ENCODE measurements at regions not wholly inside any gene's neighbourhood (a gene's known extent, or its start where the extent isn't known, plus 50 kb on each side); places are given as distances from the start of the nearest gene placed in this dataset.

GRCh38 chr13:111646456-111646855, 326.0 kb downstream of the TEX29 start:
- Histone ChIP-seq H3K27ac (no peak overlapping the region), H3K27me3 (ENCODE audit: control insufficient read depth, insufficient read depth, low read length) (no peaks in the 10 kb centered on the region), H3K9ac (no peak overlapping the region), H3K4me2 (ENCODE audit: low read length) (no peak overlapping the region), H3K4me3 (ENCODE audit: low read depth, low read length) (no peak overlapping the region), H3K4me1 (no peaks in the 10 kb centered on the region), H3K9me3 (ENCODE audit: control insufficient read depth, low read length) (no peaks in the 10 kb centered on the region), H3K79me2 (no peaks in the 10 kb centered on the region), H2AFZ (no peak overlapping the region), H3K36me3 (ENCODE audit: control insufficient read depth, insufficient read depth, low read length) (no peaks in the 10 kb centered on the region)
- TF ChIP-seq CTCF (IDR thresholded peaks at IDR 0.05): no peak

- Histone ChIP-seq H3K27me3 (ENCODE audit: control insufficient read depth, insufficient read depth, low read length) (no peaks in the 10 kb centered on the region), H3K27ac (no peak overlapping the region), H3K4me3 (ENCODE audit: low read depth, low read length) (no peak overlapping the region), H3K4me1 (no peaks in the 10 kb centered on the region), H3K4me2 (ENCODE audit: low read length) (no peak overlapping the region), H3K9ac (no peak overlapping the region), H3K79me2 (no peaks in the 10 kb centered on the region), H2AFZ (no peak overlapping the region), H3K36me3 (ENCODE audit: control insufficient read depth, insufficient read depth, low read length) (no peaks in the 10 kb centered on the region), H3K9me3 (ENCODE audit: control insufficient read depth, low read length) (no peaks in the 10 kb centered on the region)
- no peak for TF ChIP-seq CTCF (IDR thresholded peaks at IDR 0.05)
These were observed 328.4 kb downstream of the TEX29 start for GRCh38 chr13:111648885-111649284.

GRCh38 chr13:111650626-111651025, 330.2 kb downstream of the TEX29 start:
- H3K4me3 ChIP-seq (ENCODE audit: low read depth, low read length): no peak overlapping the region

GRCh38 chr13:111652676-111653075, 332.2 kb downstream of the TEX29 start:
- H3K27ac ChIP-seq: no peak overlapping the region
- no peak overlapping the region for H3K4me2 ChIP-seq (ENCODE audit: low read length)
- no peak overlapping the region for H3K9ac ChIP-seq
- H3K4me1 ChIP-seq: no peaks in the 10 kb centered on the region
- TF ChIP-seq CTCF (IDR thresholded peaks at IDR 0.05): no peak
- no peak overlapping the region for H2AFZ ChIP-seq
- H3K9me3 ChIP-seq (ENCODE audit: control insufficient read depth, low read length): no peaks in the 10 kb centered on the region
- H3K36me3 ChIP-seq (ENCODE audit: control insufficient read depth, insufficient read depth, low read length): no peaks in the 10 kb centered on the region
- no peaks in the 10 kb centered on the region for H3K79me2 ChIP-seq
- no peak overlapping the region for H3K4me3 ChIP-seq (ENCODE audit: low read depth, low read length)
- H3K27me3 ChIP-seq (ENCODE audit: control insufficient read depth, insufficient read depth, low read length): peaks cover 7% of the 10 kb centered on the region

More at GRCh38 chr13:111650626-111651025, 330.2 kb downstream of the TEX29 start:
- no peaks in the 10 kb centered on the region for H3K27me3 ChIP-seq (ENCODE audit: control insufficient read depth, insufficient read depth, low read length)
- no peaks in the 10 kb centered on the region for H3K4me1 ChIP-seq
- no peaks in the 10 kb centered on the region for H3K79me2 ChIP-seq
- TF ChIP-seq CTCF (IDR thresholded peaks at IDR 0.05): no peak
- H3K4me2 ChIP-seq (ENCODE audit: low read length): no peak overlapping the region
- H3K9me3 ChIP-seq (ENCODE audit: control insufficient read depth, low read length): no peaks in the 10 kb centered on the region
- H3K27ac ChIP-seq: no peak overlapping the region
- H3K9ac ChIP-seq: no peak overlapping the region
- H2AFZ ChIP-seq: no peak overlapping the region
- H3K36me3 ChIP-seq (ENCODE audit: control insufficient read depth, insufficient read depth, low read length): no peaks in the 10 kb centered on the region

GRCh38 chr13:111654531-111654930, 334.1 kb downstream of the TEX29 start:
- Histone ChIP-seq H3K9me3 (ENCODE audit: control insufficient read depth, low read length) (no peaks in the 10 kb centered on the region), H3K4me1 (no peaks in the 10 kb centered on the region), H3K27me3 (ENCODE audit: control insufficient read depth, insufficient read depth, low read length) (peaks cover 7% of the 10 kb centered on the region), H3K79me2 (no peaks in the 10 kb centered on the region), H3K4me3 (ENCODE audit: low read depth, low read length) (no peak overlapping the region), H2AFZ (no peak overlapping the region), H3K27ac (no peak overlapping the region), H3K9ac (no peak overlapping the region), H3K4me2 (ENCODE audit: low read length) (no peak overlapping the region), H3K36me3 (ENCODE audit: control insufficient read depth, insufficient read depth, low read length) (no peaks in the 10 kb centered on the region)
- TF ChIP-seq CTCF (IDR thresholded peaks at IDR 0.05): no peak
